ACHN (cell line): ENCODE measurements at regions not wholly inside any gene's neighbourhood (a gene's known extent, or its start where the extent isn't known, plus 50 kb on each side); places are given as distances from the start of the nearest gene placed in this dataset.

ENCODE experiments used
- DNase-seq: peaks from one replicate; pipeline ENCODE4 v3.0.0-alpha.2; 2015
- in situ Hi-C: cut with HindIII; loops from 2 replicates; pipeline ENCODE4 v1.10.0; 2017; ENCODE audit warnings: low sequenced_read_pairs, low pct_ligation_motif_present, low pct_unique_long_range_greater_than_20kb

DNA sequence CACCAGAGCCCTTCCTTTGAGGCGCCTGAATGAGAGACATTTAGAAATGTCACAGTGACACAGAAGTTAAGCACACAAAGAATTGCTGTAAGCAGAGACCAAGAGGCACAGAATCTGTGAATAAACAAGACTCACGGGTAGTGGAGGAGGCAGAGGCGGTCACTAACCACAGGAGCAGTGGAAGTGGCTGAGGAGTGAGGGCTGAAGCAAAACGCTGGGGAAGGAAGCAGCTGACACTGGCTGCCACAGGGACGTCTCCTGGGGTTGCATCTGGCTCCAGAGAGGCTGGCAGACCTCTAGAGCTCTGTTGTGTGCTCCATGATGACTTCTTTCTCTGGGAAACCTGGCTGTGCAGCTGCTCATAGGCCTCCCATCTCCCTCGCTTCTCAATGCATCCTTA, 65.0 kb upstream of the SLC2A12 start:
- in situ Hi-C loops: no loop called here
- no peak for DNase-seq

DNA sequence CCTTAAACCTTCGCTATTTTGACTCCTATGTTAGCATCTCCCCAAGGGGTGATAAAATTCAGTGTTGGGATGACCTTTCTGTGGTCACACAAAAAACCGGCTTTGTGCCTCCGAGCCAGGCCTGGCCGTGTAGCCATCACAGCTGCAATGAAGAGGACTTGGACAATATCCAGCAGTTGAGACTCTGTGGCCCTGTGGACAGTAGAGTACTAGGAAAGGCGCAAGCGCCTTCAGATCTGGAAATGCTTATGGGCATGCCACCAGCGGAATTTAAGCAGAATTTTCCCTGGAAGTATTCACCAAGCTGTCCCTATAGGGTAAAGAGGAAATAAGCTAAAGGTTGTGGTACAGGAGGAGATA, 63.3 kb upstream of the SLC2A12 start:
- no peak for DNase-seq
- in situ Hi-C loops: no loop called here

DNA sequence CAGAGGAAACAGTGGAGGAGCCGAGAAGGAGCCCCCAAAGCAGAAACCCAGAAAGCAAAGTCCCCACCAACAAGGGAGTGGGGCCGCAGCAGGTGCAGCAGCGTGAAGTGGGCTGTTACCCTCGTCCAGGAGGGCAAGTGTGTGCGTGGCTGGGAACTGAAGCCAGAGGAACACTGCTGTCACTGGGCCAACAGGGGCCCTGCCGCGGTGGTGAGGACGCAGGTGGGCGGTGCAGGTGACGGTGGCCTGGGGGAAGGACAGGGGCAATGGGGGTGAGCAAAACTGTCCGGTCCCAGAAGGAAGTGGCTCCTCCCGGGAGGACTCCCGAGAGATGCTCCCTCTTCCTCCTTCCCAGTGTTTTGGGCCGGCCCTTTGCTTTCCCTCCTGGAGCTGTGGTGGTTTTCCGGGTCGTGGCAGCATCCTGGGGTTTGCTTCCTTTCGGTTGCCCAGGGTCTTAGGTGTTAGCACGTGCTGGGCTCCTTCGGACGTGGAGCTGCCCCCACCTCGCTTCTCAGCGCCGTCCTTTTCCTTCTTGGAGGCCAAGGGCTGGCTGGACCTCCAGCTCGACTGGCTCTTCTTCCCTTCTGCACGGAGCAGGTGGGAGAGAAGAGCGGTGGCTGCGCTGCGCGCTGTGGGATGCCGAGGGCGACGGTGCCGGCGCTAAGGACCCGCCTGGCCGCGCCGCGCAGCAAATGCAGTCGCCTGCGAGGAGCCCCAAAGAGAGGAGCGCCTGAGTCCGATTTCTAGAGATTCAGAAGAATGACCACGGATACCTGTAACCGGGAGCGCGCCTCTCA, 62.7 kb upstream of the SLC2A12 start:
- in situ Hi-C loops: no loop called here
- DNase-seq: no peak

DNA sequence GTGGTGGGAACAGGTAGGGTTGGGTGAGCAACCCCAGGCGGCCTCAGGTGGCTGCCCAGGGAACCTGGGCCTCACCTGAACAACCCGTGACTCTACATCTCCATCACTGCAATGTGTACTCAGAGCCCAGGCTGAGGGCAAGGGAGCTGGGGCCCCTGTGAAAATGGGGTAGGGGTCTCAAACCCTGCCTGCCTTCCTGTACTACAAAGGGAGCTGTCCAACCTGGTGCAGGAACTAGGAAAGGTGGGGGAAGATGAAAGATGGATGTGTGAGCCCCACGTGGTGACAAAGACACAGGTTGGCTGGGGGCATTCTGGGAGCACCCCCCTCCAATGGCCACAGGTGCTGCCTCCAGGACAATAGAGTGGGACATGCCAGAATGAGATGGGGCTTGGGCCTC, 62.1 kb upstream of the SLC2A12 start:
- DNase-seq: no peak
- in situ Hi-C loops: no loop called here

DNA sequence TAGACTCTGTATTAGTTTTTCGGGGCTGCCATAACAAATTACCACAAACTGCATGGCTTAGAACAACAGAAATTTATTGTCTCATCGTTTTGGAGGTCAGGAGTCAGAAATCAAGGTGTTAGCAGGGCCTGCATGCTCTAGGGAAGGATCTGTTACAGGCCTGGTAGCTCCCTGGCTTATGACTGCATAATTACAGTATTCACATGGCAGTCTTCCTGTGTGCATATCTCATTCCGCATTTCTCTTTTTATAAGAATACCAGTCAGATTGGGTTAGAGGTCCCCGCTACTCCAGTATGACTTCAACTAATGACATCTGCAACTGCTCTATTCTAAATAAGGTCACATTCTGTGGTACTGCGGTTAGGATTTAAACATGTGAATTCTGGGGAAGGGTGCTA, 59.3 kb upstream of the SLC2A12 start:
- DNase-seq: no peak
- in situ Hi-C loops: no loop called here

DNA sequence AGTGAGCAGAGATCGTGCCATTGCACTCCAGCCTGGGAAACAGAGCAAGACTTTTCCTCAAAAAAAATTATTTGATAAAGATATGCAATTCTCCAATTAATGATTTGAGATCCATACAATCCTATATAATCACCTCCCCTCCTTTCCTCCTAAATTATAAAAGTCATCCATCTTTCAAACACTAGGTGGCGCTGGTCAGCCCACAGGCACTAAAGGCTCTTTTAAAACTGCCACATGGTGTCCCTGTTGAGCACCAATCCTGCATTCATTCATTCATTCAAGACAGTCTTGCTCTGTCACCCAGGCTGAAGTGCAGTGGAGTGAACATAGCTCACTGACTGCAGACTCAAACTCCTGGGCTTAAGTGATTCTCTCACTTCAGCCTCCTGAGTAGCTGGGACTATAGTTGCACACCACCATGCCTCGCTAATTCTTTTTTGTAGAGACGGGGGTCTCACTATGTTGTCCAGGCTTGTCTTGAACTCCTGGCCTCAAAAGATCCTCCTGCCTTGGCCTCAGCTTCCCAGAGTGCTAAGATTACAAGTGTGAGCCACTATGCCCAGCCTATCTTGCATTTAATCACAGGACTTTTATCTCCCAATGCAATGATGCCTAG, 58.7 kb upstream of the SLC2A12 start:
- peak; percentile 76 for DNase-seq
- in situ Hi-C loops: no loop called here

DNA sequence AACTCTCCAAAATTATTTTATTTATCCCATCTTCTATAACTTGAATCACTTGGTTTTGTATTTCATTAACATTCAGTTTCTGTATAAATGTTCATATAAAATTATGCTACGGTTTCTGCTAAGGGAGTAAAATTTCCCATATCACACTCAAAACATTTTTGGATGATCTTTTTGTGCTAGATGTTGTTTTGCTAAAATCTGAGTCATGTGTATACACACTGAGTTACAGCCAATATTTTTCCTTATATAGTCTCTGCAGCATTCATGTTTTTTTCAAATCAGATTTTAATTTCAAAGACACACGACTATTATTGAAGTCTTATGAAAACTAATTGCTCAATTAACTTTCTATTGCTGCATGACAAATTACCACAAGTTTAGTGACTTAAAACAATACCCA, 54.3 kb upstream of the SLC2A12 start:
- no peak for DNase-seq
- in situ Hi-C loops: no loop called here

DNA sequence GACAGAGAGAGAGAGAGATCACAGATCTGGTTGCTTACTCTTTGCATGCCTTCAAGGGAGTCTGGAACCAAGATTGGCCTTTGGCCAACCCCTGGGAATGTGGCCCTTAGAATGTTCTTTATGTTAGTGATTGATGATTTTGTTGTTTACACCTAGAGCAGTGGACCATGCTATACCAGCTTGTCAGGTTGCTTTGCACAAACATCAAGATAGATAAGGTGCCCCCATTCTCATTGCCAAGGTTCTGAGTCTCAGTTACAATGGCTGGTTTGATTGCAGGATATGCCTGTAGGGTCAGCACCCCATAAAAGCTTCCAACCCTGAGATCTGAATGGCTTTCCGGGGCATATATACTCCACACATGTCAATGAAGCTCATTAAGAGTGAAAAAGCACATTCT, 53.5 kb upstream of the SLC2A12 start:
- in situ Hi-C loops: no loop called here
- DNase-seq: no peak

DNA sequence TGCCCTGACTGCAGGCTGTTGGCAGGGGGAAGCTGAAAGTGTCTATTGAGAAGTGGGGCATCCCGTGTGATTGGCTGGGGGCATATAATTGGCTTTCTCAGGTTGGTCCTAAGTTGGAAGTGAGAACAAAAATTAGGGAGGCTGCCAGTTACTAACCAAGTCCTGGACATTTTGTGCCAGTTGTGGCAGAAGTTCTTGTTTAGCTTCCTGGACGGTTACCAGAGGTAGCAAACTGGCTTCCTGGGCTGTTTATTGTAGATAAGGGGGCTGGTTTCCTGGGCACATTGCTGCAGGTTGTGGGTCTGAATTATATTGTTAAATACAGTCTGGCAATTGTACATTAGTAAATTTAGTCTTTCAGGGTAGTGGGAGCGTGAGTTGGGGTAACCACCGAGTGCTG, 50.6 kb upstream of the SLC2A12 start:
- DNase-seq: no peak
- in situ Hi-C loops: no loop called here
